ENCODE measurements at regions not wholly inside any gene's neighbourhood (a gene's known extent, or its start where the extent isn't known, plus 50 kb on each side); places are given as distances from the start of the nearest gene placed in this dataset.

- no peak for TF ChIP-seq ZNF331 (CRISPR knock-in tag; IDR thresholded peaks at IDR 0.05; ENCODE audit: low read depth)
- TF ChIP-seq STAT1 (IDR thresholded peaks at IDR 0.05; ENCODE audit: unreplicated experiment) = no peak
- no peak for TF ChIP-seq JUNB (IDR thresholded peaks at IDR 0.05; ENCODE audit: unreplicated experiment)
- TF ChIP-seq CTCF (conservative IDR thresholded peaks at IDR 0.05; ENCODE audit: low read depth in 2 of 2) = no peak
- TF ChIP-seq POLR2AphosphoS5 (IDR thresholded peaks at IDR 0.05; ENCODE audit: low read depth) = no peak
- no peak for TF ChIP-seq EZH2 (IDR thresholded peaks at IDR 0.05; ENCODE audit: low read depth, unreplicated experiment)
- TF ChIP-seq EZH2phosphoT487 (IDR thresholded peaks at IDR 0.05; ENCODE audit: unreplicated experiment) = no peak
- no peak for TF ChIP-seq ETS1 (IDR thresholded peaks at IDR 0.05)
- TF ChIP-seq REST (IDR thresholded peaks at IDR 0.05; ENCODE audit: unreplicated experiment) = no peak
- TF ChIP-seq CREB1 (CRISPR knock-in tag; IDR thresholded peaks at IDR 0.05; ENCODE audit: low read depth) = no peak
- no peak for TF ChIP-seq ZNF462 (CRISPR knock-in tag; IDR thresholded peaks at IDR 0.05)
- no peak for TF ChIP-seq ZNF114 (CRISPR knock-in tag; IDR thresholded peaks at IDR 0.05)
These were observed 183.0 kb upstream of the AFDN start for GRCh38 chr6:167643716-167644115.
